HG02588 (cell line): ENCODE measurements at regions not wholly inside any gene's neighbourhood (a gene's known extent, or its start where the extent isn't known, plus 50 kb on each side); places are given as distances from the start of the nearest gene placed in this dataset.

ENCODE experiments used
- ATAC-seq: cut with Tn5 transposase; IDR thresholded peaks from one replicate; pipeline ENCODE4 v1.9.1; 2021; ENCODE audit warnings: mild to moderate bottlenecking, moderate library complexity; ENCODE audit not compliant: unreplicated experiment

DNA sequence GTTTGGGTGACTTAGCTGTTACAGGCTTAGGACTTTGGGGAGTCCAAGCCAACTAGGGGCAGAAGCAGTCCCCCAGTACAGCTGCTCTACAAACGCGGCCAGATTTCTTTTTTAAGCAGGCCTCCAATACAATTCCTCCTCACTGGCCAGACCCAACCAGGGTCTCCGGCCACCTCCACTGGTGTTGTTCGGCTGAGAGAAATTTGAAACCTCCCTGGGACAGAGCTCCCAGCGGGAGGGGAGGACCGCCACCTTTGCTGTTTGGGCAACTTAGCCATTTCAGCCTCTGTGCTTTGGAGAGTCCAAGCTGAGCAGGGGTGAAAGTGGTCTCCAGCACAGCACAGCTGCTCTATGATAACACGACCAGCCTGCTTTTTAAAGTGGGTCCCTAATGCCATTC lies 59.4 kb upstream of the KHDRBS2 start:
- no peak for ATAC-seq

DNA sequence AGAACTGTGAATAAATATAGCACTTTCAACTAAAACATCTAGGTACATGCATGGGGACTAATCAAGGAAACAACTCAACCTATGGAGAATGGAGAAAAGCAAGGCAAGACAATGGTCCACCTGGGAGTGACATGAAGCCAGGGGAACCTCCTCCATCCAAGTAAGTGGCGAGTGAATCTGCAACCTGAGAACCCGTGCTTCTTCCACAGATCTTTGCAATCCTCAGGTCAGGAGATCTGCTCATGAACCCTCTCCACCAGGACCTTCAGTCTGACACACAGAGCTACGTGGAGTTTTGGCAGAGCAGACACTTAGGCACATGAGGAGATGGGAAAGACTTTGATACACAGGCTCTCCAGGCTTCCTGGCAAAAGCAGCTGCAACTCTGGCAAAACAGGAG lies 58.8 kb upstream of the KHDRBS2 start:
- no peak for ATAC-seq

DNA sequence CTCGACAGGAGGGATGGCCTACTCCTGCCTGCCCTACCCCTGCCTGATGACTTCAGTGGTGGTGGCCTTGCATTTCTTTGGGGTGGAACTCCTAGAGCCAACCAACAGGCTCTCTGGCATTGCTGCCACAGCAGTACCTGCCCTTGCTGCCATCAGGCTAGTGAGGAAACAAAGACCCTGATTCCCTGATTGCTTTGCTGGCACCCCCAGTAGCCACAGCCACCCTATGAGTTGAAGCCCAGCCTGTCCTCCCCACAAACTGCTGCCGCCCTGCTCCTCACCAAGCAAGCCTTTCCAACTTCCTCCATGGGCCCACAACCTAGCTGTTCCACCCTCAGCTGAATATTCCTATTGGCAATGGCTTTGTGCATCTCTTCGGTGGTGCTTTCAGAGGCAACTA lies 52.5 kb upstream of the KHDRBS2 start:
- ATAC-seq: no peak
